IPS DF 6.9 (cell line): ENCODE measurements at regions not wholly inside any gene's neighbourhood (a gene's known extent, or its start where the extent isn't known, plus 50 kb on each side); places are given as distances from the start of the nearest gene placed in this dataset.

ENCODE experiments used
- DNase-seq: peaks from one replicate; pipeline ENCODE4 v3.0.0-alpha.2; 2013; ENCODE audit warnings: low read depth, low spot score
- H3K27ac ChIP-seq: one replicate; pipeline ENCODE4 v1.5.1; 2013; ENCODE audit warnings: low read length, control low read depth
- H3K27me3 ChIP-seq: 2 replicates; pipeline ENCODE4 v1.6.1; 2013; ENCODE audit warnings: mild to moderate bottlenecking, low read length; ENCODE audit not compliant: control insufficient read depth, insufficient read depth
- H3K36me3 ChIP-seq: 2 replicates; pipeline ENCODE4 v1.6.1; 2013; ENCODE audit warnings: low read length; ENCODE audit not compliant: control insufficient read depth, insufficient read depth
- H3K4me1 ChIP-seq: 2 replicates; pipeline ENCODE4 v1.6.1; 2013; ENCODE audit warnings: low read length; ENCODE audit not compliant: control insufficient read depth, insufficient read depth
- H3K4me3 ChIP-seq: 2 replicates; pipeline ENCODE4 v1.5.1; 2013; ENCODE audit warnings: mild to moderate bottlenecking, low read length
- H3K9me3 ChIP-seq: 2 replicates; pipeline ENCODE4 v1.6.1; 2013; ENCODE audit warnings: low read length, inconsistent platforms; ENCODE audit not compliant: control insufficient read depth, insufficient read depth
- WGBS: extraction: QIAGEN DNeasy Blood & Tissue Kit; methylation state at CpG from one replicate; pipeline ENCODE4 v1.1.7; 2013; ENCODE audit warnings: mixed read lengths, missing lambda C conversion rate; ENCODE audit not compliant: insufficient read length, insufficient coverage; 5-methylcytosine and 5-hydroxymethylcytosine counted together

DNA sequence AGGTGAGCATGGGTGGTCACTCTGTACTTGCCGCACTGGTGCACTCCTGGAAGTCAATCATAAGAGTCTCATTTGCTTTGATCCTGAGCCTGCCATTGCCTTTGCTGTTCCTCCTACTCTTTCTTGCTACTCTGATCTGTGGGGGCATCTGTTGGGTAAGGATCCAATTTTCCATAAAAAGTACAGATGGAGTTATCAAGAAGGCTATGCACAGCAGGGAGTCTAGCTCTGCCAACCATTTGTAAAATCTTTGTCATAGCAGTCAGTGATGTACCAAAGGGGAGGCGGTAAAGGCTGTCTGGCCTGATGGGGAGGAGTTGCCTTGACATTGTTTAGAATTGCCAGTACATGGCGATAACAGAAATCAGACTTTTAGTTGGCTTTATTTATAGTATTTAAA, 109.0 kb upstream of the PLPPR1 start:
- Histone ChIP-seq H3K36me3 (no peaks in the 10 kb centered on the region), H3K27me3 (no peaks in the 10 kb centered on the region), H3K4me1 (no peaks in the 10 kb centered on the region), H3K9me3 (no peaks in the 10 kb centered on the region), H3K27ac (no peak overlapping the region), H3K4me3 (no peak overlapping the region)
- no CpG with 5 or more reads among the region's 3 CpGs for WGBS
- no peak for DNase-seq

DNA sequence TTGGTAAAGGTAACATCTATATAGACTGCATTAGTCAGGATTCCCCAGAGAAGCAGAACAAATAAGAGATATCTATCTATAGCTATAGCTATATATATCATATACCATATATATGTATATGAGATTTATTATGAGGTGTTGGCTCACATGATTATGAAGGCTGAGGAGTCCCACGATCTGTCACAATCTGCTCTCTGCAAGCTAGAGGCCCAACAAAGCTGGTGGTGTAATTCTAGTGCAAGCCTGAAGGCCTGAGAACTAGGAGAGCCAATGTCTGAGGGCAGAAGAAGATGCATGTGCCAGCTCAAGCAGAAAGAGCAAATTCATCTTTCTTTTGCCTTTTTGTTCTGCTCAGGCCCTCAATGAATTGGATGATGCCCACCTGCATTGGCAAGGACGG, 102.2 kb upstream of the PLPPR1 start:
- H3K27ac ChIP-seq: no peak overlapping the region
- H3K9me3 ChIP-seq: no peaks in the 10 kb centered on the region
- H3K36me3 ChIP-seq: no peaks in the 10 kb centered on the region
- no peak overlapping the region for H3K4me3 ChIP-seq
- no peaks in the 10 kb centered on the region for H3K27me3 ChIP-seq
- no CpG with 5 or more reads among the region's 2 CpGs for WGBS
- no peak for DNase-seq
- no peaks in the 10 kb centered on the region for H3K4me1 ChIP-seq

GRCh38 chr9:100927763-100928162, 100.8 kb upstream of the PLPPR1 start:
- H3K36me3 ChIP-seq: no peaks in the 10 kb centered on the region
- DNase-seq: no peak
- H3K4me1 ChIP-seq: no peaks in the 10 kb centered on the region
- no peak overlapping the region for H3K4me3 ChIP-seq
- H3K27ac ChIP-seq: no peak overlapping the region
- H3K27me3 ChIP-seq: no peaks in the 10 kb centered on the region
- no peaks in the 10 kb centered on the region for H3K9me3 ChIP-seq
- no CpG with 5 or more reads among the region's 2 CpGs for WGBS

- WGBS: no CpG with 5 or more reads among the region's 2 CpGs
- DNase-seq: no peak
- no peaks in the 10 kb centered on the region for H3K9me3 ChIP-seq
- H3K36me3 ChIP-seq: no peaks in the 10 kb centered on the region
- H3K27me3 ChIP-seq: no peaks in the 10 kb centered on the region
- no peak overlapping the region for H3K4me3 ChIP-seq
- no peaks in the 10 kb centered on the region; the same call in 1 of the 2 replicates for H3K4me1 ChIP-seq
- H3K27ac ChIP-seq: no peak overlapping the region
Measured at GRCh38 chr9:100933656-100934055, 94.9 kb upstream of the PLPPR1 start.

GRCh38 chr9:100937382-100937781, 91.1 kb upstream of the PLPPR1 start:
- Histone ChIP-seq H3K4me3 (no peak overlapping the region), H3K36me3 (no peaks in the 10 kb centered on the region), H3K27me3 (no peaks in the 10 kb centered on the region), H3K4me1 (no peaks in the 10 kb centered on the region; the same call in 1 of the 2 replicates), H3K9me3 (no peaks in the 10 kb centered on the region), H3K27ac (no peak overlapping the region)
- WGBS: no CpG with 5 or more reads among the region's 3 CpGs
- no peak for DNase-seq

DNA sequence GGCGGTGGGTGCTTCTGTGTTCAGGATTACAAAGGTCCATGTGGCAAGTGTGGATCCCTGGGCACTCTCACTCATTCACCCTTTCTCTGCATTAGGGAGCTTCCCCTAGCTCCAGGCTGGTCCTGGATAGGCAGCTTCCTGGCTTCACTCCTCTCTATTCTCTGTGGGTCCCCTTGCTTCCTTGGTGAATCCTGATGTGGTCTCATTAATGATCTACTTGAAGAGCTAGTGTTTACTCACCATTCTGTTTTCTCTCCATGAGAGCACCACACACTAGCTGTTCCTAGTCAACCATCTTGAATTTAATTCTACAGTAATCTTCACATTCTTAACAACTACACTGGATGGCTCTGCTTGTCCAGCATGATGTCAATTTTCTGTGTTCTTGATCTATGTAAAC, 90.0 kb upstream of the PLPPR1 start:
- H3K9me3 ChIP-seq: no peaks in the 10 kb centered on the region
- H3K4me1 ChIP-seq: no peaks in the 10 kb centered on the region; the same call in 1 of the 2 replicates
- H3K36me3 ChIP-seq: no peaks in the 10 kb centered on the region
- no peak overlapping the region for H3K4me3 ChIP-seq
- no CpG with 5 or more reads among the region's 1 CpG for WGBS
- no peak overlapping the region for H3K27ac ChIP-seq
- H3K27me3 ChIP-seq: no peaks in the 10 kb centered on the region
- no peak for DNase-seq

DNA sequence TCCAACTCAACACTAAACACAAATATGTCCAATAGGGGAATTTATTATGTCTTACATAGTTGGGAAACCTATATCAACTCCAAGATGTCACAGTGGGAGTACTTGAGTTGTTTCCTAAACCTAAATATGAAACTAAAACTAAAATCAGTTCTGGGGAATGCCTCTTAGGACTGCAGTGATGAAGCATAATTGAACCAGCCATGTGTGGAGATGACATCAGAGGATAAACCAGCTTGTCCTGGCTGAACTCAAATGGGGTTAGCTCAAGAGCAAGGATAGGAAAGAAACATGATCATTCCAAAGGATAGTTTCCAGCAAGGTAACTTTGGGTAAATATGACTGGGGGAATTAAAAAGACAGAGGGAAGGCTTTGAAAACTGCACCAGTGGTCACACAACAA, 88.9 kb upstream of the PLPPR1 start:
- Histone ChIP-seq H3K9me3 (no peaks in the 10 kb centered on the region), H3K4me3 (no peak overlapping the region)

DNA sequence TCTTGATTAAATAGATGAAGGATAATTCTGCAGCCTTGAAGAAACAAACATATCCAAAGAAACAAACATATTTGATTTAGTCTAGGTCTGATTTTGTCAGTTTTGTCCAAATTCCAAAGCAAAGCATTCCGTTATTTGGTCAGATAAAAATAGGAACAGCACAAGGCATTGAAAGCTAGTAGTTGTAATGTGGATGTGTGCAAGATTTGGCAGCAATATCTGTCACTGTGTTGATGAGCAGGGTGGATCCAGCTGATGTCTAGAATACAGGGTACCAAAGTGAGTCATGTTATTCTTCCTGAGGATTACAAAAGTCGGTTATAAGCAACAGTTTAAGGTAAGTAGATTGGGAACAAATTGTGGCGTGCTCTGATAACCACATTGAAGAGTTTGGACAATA, 69.3 kb upstream of the PLPPR1 start:
- DNase-seq: no peak
- WGBS: no CpG with 5 or more reads among the region's 3 CpGs
- H3K36me3 ChIP-seq: no peaks in the 10 kb centered on the region
- H3K27me3 ChIP-seq: no peaks in the 10 kb centered on the region
- no peak overlapping the region for H3K27ac ChIP-seq
- no peaks in the 10 kb centered on the region for H3K4me1 ChIP-seq
- H3K4me3 ChIP-seq: no peak overlapping the region
- no peaks in the 10 kb centered on the region for H3K9me3 ChIP-seq

More for the DNA sequence above, 88.9 kb upstream of the PLPPR1 start:
- H3K4me1 ChIP-seq: no peaks in the 10 kb centered on the region; the same call in 1 of the 2 replicates
- DNase-seq: no peak
- H3K27me3 ChIP-seq: no peaks in the 10 kb centered on the region
- H3K27ac ChIP-seq: no peak overlapping the region
- H3K36me3 ChIP-seq: no peaks in the 10 kb centered on the region
